GM18909 (cell line): ENCODE measurements at regions not wholly inside any gene's neighbourhood (a gene's known extent, or its start where the extent isn't known, plus 50 kb on each side); places are given as distances from the start of the nearest gene placed in this dataset.

Source experiments
- ATAC-seq: cut with Tn5 transposase; IDR thresholded peaks from one replicate; pipeline ENCODE4 v1.9.1; 2021; ENCODE audit warnings: mild to moderate bottlenecking; ENCODE audit not compliant: unreplicated experiment, poor library complexity

GRCh38 chr4:187789078-187789477 is 206.5 kb upstream of the ZFP42 start:
- ATAC-seq, result no peak

- no peak for ATAC-seq
Observed at GRCh38 chr4:187795737-187796136, 199.8 kb upstream of the ZFP42 start.

GRCh38 chr4:187798385-187798784 is 197.2 kb upstream of the ZFP42 start:
- no peak for ATAC-seq

GRCh38 chr4:187799735-187800134 is 195.8 kb upstream of the ZFP42 start:
- ATAC-seq, result no peak

GRCh38 chr4:187811591-187811990 is 184.0 kb upstream of the ZFP42 start:
- ATAC-seq, result no peak

GRCh38 chr4:187814737-187815465 is 180.7 kb upstream of the ZFP42 start:
- ATAC-seq, result no peak

GRCh38 chr4:187826725-187827124 is 168.8 kb upstream of the ZFP42 start:
- no peak for ATAC-seq

- no peak for ATAC-seq
Observed at GRCh38 chr4:187827631-187828030, 167.9 kb upstream of the ZFP42 start.

GRCh38 chr4:187839765-187840164 is 155.8 kb upstream of the ZFP42 start:
- ATAC-seq, result no peak

GRCh38 chr4:187840814-187841213 is 154.8 kb upstream of the ZFP42 start:
- no peak for ATAC-seq

- ATAC-seq, result no peak
Observed at GRCh38 chr4:187849556-187850225, 145.9 kb upstream of the ZFP42 start.

- no peak for ATAC-seq
Observed at GRCh38 chr4:187865914-187866313, 129.7 kb upstream of the ZFP42 start.

- ATAC-seq, result no peak
Observed at GRCh38 chr4:187883049-187883448, 112.5 kb upstream of the ZFP42 start.

- no peak for ATAC-seq
Observed at GRCh38 chr4:187883836-187884475, 111.6 kb upstream of the ZFP42 start.

GRCh38 chr4:187887906-187888305 is 107.7 kb upstream of the ZFP42 start:
- ATAC-seq, result no peak

GRCh38 chr4:187889651-187890050 is 105.9 kb upstream of the ZFP42 start:
- no peak for ATAC-seq

- no peak for ATAC-seq
Observed at GRCh38 chr4:187893418-187893817, 102.2 kb upstream of the ZFP42 start.

GRCh38 chr4:187903106-187903505 is 92.5 kb upstream of the ZFP42 start:
- ATAC-seq, result no peak

- ATAC-seq, result no peak
Observed at GRCh38 chr4:187903700-187904099, 91.9 kb upstream of the ZFP42 start.

GRCh38 chr4:187908079-187908561 is 87.5 kb upstream of the ZFP42 start:
- no peak for ATAC-seq

GRCh38 chr4:187908731-187909130 is 86.8 kb upstream of the ZFP42 start:
- no peak for ATAC-seq
